Sigmoid colon (tissue), 6 donors: ENCODE measurements at regions not wholly inside any gene's neighbourhood (a gene's known extent, or its start where the extent isn't known, plus 50 kb on each side); places are given as distances from the start of the nearest gene placed in this dataset.

ENCODE experiments used
- DNase-seq: peaks from one replicate; pipeline ENCODE4 v3.0.0-alpha.2; 2019
- H3K27ac ChIP-seq, 4 donors: fragments of 200-600 bp; sonication (generic); one replicate each; pipeline ENCODE4 v1.5.1; 2016 to 2019; ENCODE audit warnings: mild to moderate bottlenecking in 1 of 4
- H3K27me3 ChIP-seq, 3 donors: fragments of 200-600 bp; sonication (generic); one replicate each; pipeline ENCODE4 v1.5.1; 2019; ENCODE audit warnings: mild to moderate bottlenecking in 1 of 3
- H3K36me3 ChIP-seq, 4 donors: fragments of 200-600 bp; sonication (generic); one replicate each; pipeline ENCODE4 v1.5.1; 2016 to 2019
- H3K4me1 ChIP-seq, 4 donors: fragments of 200-600 bp; sonication (generic); one replicate each; pipeline ENCODE4 v1.5.1; 2017 to 2019
- H3K4me3 ChIP-seq, 4 donors: fragments of 200-600 bp; sonication (generic); one replicate each; pipeline ENCODE4 v1.5.1; 2017 to 2019; ENCODE audit warnings: mild to moderate bottlenecking in 2 of 4, moderate library complexity in 1 of 4
- H3K9me3 ChIP-seq, 4 donors: fragments of 200-600 bp in 3 of 4; sonication (generic) in 3 of 4; one replicate each; pipeline versions ENCODE4 v1.5.1 to v1.6.1; 2013 to 2019
- CTCF ChIP-seq, 4 experiments: fragments of 450-650 bp in 3 of 4; fragments of 200-600 bp in 1 of 4; IDR thresholded peaks; one replicate each; pipeline ENCODE4 v1.5.1; 2016 to 2019; ENCODE audit warnings: antibody characterized with exemption in 4 of 4, mild to moderate bottlenecking in 3 of 4, moderate library complexity in 2 of 4
- EP300 ChIP-seq, 4 donors: sonication (generic); formaldehyde crosslinking; IDR thresholded peaks; one replicate each; pipeline ENCODE4 v1.6.1; 2017; ENCODE audit warnings: antibody characterized with exemption in 4 of 4
- POLR2A ChIP-seq, 2 donors: fragments of 450-650 bp; IDR thresholded peaks; one replicate each; pipeline ENCODE4 v1.6.1; 2016; ENCODE audit warnings: antibody characterized with exemption in 2 of 2, mild to moderate bottlenecking in 2 of 2, moderate library complexity in 2 of 2
- POLR2AphosphoS5 ChIP-seq, 4 donors: sonication (generic); formaldehyde crosslinking; IDR thresholded peaks; one replicate each; pipeline ENCODE4 v1.6.1; 2017; ENCODE audit warnings: antibody characterized with exemption in 4 of 4
- WGBS, 2 donors: extraction: QIAGEN DNeasy Blood & Tissue Kit; methylation state at CpG; one replicate each; pipeline ENCODE4 v1.1.7; 2013; 5-methylcytosine and 5-hydroxymethylcytosine counted together
- intact Hi-C: fragments of 100-400 bp; cut with DNase I; formaldehyde crosslinking; loops from one replicate; pipeline ENCODE4 v1.15.1; 2023
- donor health status: healthy with polysubstance abuse.
- donor health status: healthy.

DNA sequence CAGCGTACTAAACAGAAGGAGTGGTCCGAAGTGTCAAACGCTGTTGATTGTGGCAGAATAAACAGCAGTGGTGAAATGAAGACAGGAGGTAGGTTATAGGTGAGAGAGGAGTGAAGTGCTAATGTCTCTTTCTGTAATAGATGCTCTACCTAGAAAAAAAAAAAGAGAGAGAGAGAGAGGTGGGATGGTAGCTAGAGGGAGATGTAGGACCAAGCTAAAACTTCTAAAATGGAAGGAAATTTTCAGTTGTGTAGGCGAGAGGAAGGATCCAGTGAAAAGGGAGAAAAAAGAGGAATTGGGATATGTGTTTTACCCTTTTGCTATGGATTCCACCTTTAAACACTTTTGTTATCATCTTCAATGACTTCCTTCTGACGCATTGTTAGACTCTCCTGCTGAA lies 126.5 kb upstream of the BMP2 start:
- Histone ChIP-seq H3K9me3 (no peaks in the 10 kb centered on the region), H3K27me3 (no peaks in the 10 kb centered on the region), H3K4me3 (no peak overlapping the region), H3K4me1 (no peaks in the 10 kb centered on the region), H3K36me3 (no peaks in the 10 kb centered on the region), H3K27ac (no peak overlapping the region)
- TF ChIP-seq POLR2AphosphoS5 (IDR thresholded peaks at IDR 0.05) (no peak), EP300 (IDR thresholded peaks at IDR 0.05) (no peak), CTCF (IDR thresholded peaks at IDR 0.05) (no peak), POLR2A (IDR thresholded peaks at IDR 0.05) (no peak)
- intact Hi-C loops = no loop called here
- no peak for DNase-seq
- WGBS, 2 donors = 62 to 67% methylated on average over 5 of the region's 5 CpGs

- Histone ChIP-seq H3K9me3 (no peaks in the 10 kb centered on the region), H3K4me3 (no peak overlapping the region), H3K4me1 (no peaks in the 10 kb centered on the region), H3K36me3 (no peaks in the 10 kb centered on the region), H3K27me3 (no peaks in the 10 kb centered on the region), H3K27ac (peak overlapping the region in 1 of 4 donors; percentile 45)
- DNase-seq = no peak
- intact Hi-C loops = loop anchor here (10.0 kb wide), 1 partner anchor 128 kb away; the partner anchor contains the start of gene BMP2
- TF ChIP-seq POLR2AphosphoS5 (IDR thresholded peaks at IDR 0.05) = no peak
- TF ChIP-seq POLR2A (IDR thresholded peaks at IDR 0.05) = no peak
- no peak for TF ChIP-seq CTCF (IDR thresholded peaks at IDR 0.05)
- TF ChIP-seq EP300 (IDR thresholded peaks at IDR 0.05) = no peak
Observed at GRCh38 chr20:6637160-6637579, 130.3 kb upstream of the BMP2 start.

DNA sequence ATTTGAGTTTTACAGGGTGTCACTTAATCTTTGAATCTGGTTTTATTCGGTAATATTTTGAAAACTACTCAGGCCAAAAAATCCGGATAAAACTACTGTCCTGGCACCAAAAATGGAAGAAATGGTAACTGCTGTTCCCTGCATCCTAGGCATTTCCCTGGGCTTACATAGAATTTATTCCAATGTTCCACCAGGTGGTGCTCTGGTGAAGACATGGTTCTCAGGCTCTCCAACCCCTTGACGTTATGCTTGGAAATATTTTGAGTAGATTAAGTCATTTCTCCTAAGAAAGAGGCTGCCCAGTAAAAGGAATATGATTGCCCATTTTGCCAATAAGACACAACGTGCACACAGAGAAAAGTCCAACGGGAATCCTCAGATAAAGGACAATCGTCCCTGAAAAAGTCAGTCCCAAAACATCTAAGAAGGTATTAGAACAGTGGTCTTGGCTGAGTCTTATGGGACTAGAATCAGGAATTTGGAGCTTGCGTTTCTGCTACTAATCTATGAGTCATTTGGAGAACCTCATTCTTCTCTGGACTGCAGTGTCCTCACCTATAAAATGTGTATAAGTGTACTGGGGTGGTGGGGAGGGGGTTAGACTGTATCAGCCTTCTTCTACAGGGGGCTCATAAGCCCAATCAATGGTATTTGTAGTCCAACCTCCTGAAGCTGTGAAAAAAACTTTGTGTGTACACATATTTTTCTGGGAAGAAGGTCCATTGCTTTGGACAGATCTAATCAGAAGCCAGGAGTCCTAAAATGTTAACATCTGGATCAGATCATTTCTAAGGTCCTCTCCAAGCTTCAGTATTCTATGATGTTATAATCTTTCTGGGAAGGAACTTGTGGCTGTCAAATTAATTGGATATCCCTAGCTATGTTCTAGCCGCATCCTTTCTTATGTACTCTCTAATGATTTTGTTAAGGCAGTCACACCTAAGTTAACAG lies 131.0 kb upstream of the BMP2 start:
- DNase-seq = no peak
- Histone ChIP-seq H3K27ac (peak overlapping the region in 1 of 4 donors; percentile 45), H3K27me3 (no peaks in the 10 kb centered on the region), H3K9me3 (no peaks in the 10 kb centered on the region), H3K4me1 (no peaks in the 10 kb centered on the region), H3K36me3 (no peaks in the 10 kb centered on the region), H3K4me3 (no peak overlapping the region)
- no peak for TF ChIP-seq POLR2AphosphoS5 (IDR thresholded peaks at IDR 0.05)
- TF ChIP-seq EP300 (IDR thresholded peaks at IDR 0.05) = no peak
- TF ChIP-seq POLR2A (IDR thresholded peaks at IDR 0.05) = no peak
- peak in 3 of 4 experiments; percentile 19 to 22 (median 22) for TF ChIP-seq CTCF (IDR thresholded peaks at IDR 0.05)
- 36 to 54% methylated on average over 8 of the region's 8 CpGs for WGBS, 2 donors
- intact Hi-C loops = loop anchor here (10.0 kb wide), 1 partner anchor 128 kb away; the partner anchor contains the start of gene BMP2

DNA sequence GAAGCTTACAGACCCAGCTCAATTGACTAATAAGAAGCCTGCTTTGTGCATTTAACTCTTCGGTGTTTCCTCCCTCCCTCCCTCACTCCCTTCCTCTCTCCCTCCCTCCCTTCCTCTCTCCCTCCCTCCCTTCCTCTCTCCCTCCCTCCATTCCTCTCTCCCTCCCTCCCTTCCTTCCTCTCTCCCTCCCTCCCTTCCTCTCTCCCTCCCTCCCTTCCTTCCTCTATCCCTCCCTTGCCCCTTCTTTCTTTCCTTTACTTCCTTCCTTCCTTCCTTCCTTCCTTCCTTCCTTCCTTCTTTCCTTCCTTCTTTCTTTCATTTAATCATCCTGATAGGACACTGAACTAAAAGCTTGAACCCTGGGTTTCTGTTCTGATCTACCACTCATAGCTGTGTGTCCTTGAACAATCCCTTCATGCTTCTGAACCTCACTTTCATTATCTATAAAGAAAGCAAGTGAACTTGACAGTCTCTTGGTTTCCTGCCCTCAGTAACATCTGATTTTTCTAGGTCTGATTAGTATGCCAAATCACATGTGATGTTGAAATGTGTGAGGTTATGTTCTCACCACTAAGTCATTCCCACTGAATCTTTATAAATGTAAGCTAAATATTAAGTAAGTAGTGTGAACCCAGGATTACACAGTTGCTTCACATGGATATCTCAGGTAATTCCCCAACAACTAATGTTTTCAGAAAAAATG lies 132.3 kb upstream of the BMP2 start:
- TF ChIP-seq CTCF (IDR thresholded peaks at IDR 0.05) (no peak), POLR2AphosphoS5 (IDR thresholded peaks at IDR 0.05) (no peak)
- intact Hi-C loops = loop anchor here (10.0 kb wide), 1 partner anchor 130 kb away; the partner anchor contains the start of gene BMP2
- H3K27ac ChIP-seq = no peak overlapping the region
- DNase-seq = no peak
- H3K4me1 ChIP-seq = no peaks in the 10 kb centered on the region
- no peaks in the 10 kb centered on the region for H3K36me3 ChIP-seq
- H3K4me3 ChIP-seq = no peak overlapping the region
- H3K27me3 ChIP-seq = no peaks in the 10 kb centered on the region
- no peaks in the 10 kb centered on the region for H3K9me3 ChIP-seq
- 77 to 98% methylated on average over 1 of the region's 1 CpG for WGBS, 2 donors
